CD1c-positive myeloid dendritic cell (primary cell): ENCODE measurements at regions not wholly inside any gene's neighbourhood (a gene's known extent, or its start where the extent isn't known, plus 50 kb on each side); places are given as distances from the start of the nearest gene placed in this dataset.

Experiments
- DNase-seq: peaks from one replicate; pipeline ENCODE4 v3.0.0-alpha.2; 2016; ENCODE audit errors: extremely low spot score

DNA sequence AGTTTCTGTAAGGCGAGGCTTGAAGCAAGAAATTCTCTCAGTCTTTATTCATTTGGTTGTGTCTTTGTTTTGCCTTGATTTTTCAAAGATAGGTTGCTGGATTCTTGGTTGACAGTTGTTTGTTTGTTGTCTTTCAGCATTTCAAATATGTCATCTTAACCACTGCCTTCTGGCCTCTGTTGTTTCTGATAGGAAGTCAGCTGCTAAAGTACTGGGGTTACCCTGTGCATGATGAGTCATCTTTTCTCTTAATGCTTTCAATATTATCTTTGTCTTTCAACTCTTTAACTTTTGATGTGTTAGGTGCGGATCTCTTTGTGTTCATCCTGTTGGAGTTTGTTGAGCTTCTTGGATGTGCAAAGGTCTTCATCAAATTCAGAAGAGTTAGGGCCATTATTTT, 1571.3 kb downstream of the MAT2B start:
- no peak for DNase-seq

DNA sequence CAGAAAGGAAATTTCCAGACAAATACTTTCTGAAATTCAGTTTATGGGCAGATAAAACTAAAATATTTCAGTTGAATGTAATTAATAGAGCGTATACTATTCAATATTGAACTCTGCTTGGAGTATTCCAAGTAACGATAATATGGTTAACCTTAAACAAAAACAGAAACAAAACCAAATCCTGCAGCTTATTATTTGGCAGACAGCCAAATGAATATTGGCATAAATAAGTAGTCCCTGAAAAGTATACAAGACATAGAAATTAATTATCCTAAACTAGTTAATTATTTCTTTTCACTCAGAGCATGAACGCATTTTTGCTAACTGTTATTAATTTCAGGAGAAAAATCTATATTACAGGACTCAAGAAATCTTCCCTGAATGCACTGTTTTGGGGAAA, 1574.0 kb downstream of the MAT2B start:
- no peak for DNase-seq

DNA sequence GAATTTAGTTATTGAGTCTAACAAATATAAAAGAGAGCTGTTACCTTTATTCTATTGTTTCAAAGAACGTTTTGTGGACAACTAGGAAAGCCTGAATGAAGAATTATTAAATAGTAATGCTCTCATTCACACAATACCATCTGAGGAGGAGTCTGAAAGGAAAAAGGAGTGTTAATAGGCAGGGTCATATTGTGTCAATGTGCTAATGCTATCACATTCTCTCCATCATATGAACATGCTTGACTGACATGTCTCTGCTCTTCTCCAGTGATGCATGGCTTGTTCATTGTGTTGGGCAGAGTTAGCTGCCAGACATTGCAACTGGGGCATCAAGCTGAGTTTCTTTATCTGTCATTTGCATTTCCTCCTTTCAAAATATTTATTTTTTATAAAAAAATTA, 1578.0 kb downstream of the MAT2B start:
- no peak for DNase-seq

DNA sequence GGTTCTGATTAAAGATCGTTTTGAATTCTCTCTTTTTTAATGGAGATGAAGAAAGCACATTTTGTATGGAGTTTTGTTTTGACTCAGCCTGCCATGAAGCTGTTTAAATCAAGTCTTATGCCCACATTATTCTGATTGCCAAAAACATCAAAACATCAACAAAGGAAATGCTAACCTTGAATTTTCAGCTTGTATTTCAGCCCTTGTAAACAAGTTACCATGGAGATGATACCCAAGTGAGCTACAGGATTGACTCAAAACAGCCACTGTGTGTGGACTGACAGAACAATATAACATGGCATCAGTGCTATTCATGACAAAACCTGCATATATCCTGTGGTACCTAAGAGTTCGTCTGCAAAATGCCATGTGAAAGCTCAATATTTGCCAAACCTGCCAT, 1581.0 kb downstream of the MAT2B start:
- DNase-seq, result no peak

DNA sequence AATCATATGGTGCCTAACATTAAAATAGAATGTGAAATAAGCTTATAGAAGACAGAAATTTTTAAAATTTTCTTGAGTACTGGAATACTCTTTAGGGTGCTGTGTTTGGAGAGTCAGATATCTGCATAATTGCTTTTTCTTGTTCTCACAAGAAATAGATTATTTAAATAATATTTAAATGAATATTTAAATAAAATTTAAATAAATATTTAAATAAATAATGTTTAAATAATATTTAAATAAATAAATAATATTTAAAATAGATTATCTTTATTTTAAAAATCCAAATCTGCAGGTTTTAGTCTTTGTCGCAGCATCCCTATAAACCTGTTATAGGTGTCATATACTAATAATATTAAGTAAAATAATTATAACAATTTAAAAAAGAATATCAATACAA, 1589.4 kb downstream of the MAT2B start:
- DNase-seq, result no peak

DNA sequence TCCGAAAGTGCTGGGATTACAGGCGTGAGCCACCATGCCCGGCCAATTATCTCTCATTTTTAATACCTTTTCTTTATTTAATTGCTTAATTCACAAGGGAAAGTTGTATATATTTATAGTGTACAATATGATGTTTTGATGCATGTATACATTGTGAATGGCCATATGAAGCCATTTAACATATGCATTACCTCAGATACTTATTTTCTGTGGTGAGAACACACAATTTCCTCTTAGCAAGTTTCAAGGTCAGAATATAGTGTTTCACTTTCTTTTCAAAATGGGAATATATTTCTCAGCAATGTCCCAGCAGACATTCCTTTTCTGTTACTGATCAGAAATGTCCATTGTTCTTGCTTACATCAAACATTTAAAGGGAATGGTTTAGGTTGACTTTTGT, 1596.3 kb downstream of the MAT2B start:
- DNase-seq, result no peak

DNA sequence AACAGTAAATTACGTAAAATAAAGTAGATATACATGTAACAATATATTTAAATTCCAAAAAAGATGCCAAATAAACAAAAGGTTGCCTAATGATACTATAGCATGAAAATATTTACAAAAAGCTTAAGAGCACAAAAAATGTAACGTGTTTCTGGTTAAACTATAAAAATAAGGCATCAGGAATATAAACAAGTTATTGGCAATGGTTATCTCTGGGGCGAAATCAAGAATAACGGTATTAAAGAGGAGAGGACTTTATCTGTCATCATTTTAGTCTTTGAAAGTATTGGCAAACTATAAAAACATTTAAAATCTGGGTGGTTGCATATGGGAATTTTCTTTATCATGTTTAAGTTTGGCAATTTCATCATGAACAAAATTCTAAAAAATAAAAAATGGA, 1599.2 kb downstream of the MAT2B start:
- DNase-seq, result no peak

DNA sequence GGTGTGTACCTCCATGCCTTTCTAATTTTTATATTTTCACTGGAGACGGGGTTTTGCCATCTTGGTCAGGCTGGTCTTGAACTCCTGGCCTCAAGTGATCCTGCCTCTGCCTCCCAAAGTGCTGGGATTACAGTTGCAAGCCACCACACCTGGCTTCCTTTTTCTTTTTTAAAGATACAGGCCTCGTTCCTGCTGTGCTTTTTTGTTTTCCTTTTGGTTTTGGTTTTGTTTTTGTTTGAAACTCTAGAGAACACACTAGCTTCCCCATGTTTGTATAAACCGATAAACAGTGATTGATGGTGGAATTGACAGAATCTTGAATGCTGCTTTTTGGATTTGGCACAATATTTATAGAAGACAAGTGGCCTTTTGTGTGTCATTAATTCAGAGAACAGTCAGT, 1603.4 kb downstream of the MAT2B start:
- DNase-seq, result no peak

DNA sequence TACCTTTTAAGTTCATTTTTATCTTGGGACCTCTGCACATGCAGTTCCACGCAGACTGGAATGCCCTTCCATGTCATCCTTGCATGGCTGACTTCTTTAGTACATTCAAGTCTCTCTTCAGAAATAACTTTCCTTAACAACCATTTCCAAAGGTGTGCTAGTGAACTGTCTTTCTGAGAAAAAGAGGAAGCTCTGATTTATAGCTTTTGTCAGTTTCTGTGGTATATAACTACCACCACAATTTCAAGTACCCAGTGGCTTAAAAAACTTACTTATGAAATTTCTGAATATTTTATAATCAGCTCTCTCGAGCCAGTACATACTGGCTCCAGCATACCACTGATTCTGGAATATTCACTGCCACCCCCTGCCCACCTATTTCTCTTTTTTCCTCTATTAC, 1613.8 kb downstream of the MAT2B start:
- no peak for DNase-seq

DNA sequence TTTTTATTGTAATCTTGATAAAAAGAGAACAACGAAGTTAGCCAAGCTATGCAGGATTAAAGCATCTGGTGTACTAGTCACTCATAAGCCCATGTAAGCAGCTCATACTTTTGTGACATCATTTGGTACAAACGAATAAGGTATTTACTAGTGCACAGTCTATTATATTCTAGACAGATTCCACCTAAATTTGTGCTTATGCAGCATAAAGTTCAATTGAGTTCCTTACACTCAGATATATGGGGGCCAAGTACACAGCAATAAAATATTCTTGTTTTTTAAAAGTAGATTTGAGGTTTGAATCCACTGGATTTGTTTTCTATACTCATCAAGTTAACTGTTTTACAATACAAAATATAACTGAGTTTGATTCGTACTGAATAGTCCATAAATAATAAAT, 1621.2 kb downstream of the MAT2B start:
- DNase-seq, result no peak

DNA sequence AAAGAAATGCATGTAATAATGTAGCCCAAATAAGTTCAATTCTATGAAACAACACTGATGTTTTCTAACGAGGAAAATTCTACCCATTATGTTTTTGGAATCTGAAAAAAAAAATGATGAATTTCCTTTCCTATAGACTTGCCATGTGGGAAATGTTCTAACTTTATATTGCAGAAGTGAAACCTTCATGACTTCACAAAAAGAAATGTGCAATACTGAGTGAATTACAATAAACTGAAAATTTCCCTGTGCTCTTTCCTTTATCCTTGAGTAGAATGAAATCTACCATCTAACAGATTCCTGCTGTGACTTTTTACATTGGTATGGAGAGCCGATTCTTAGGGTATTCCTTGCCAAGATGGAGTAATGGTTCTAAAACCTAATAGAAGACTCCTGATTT, 1622.5 kb downstream of the MAT2B start:
- peak; percentile 69 for DNase-seq

DNA sequence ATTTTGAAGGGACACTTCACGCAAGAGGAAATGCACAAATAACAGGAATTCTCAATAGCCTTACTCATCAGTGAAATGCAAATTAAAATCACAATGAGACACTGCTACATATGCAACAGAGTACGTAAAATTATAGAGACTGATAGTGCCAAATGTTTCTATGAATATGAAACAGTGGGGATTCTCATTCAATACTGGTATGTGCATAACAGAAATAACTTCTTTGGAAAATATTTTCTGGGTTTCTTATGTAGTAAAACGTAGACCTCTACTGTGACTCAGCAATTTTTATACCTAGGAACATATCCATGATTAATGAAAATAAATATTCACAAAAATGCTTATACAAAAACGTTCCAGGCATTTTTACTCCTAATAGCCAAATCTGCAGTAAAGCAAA, 1625.2 kb downstream of the MAT2B start:
- DNase-seq, result no peak

DNA sequence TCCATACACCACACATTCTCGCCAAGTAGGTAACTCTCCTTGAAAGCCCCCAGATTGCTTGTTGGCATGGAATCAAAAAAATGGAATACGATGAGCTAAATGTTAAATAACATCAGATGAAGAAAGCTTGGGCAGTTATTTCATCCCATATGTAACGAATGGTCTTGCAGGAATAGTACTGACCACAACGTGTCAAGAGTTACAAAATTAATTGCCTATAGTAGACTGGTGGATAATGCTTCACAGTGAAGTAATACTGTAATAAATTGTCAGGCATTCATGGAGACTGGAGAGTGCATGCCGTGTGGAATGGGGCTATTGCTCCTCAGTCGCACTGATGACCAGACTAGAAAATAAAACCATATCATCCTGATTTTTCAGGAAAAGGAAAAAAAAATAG, 1628.7 kb downstream of the MAT2B start:
- DNase-seq, result no peak

DNA sequence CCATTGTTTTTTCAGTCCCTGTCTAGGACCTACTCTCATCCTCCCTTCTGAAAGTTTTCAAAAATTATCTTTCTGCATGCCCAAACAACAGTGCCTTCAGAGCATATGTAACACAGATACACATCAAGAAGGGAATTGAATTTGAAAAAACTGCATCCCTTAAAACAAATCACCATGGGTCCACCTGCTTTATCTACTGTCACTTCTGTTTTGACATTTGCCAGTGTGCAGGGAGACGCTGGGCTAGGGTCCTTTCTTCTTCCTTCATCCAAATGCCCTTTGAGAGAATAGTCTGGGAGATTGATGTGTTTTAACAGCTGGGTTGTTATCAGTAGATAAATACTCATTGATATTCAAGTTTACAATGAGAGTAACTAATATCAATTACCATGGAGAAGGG, 1630.1 kb downstream of the MAT2B start:
- DNase-seq, result no peak

DNA sequence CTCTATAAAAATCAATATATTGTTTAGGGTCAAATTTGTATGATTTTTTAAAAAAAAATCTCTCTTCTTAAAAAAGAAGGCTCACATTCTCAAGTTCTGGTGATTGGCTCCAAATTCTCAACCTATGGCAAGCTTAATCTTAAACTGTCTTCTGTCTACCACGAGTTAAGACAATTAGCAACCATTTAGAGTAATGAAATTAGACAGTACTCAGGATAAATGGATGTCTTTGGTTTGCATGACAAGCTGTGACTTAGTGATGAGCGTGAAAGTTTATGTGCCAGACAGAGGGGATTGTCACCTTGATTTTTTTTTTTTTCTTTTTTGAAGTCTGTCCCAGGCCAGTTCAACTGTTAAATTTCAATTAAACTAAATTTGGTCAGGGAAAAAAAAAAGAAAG, 1632.3 kb downstream of the MAT2B start:
- DNase-seq, result no peak

DNA sequence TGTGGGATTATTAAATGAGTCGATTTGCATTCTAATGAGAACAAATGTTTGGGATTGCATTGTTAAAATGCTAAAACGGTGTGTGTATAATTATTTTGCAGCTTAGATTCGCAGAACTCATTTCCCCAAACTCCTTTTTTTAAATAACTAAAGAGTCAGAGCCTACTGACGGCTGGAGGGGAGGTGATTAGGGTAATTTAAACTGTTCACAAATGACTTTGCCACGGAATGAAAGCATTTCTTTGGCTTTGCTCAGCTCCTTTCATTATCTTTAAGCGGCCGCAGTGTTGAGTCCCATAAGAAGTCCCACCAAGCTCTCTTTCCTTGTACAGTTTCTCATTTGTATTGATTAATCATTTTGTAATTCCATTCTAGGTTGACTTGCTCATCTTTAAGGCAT, 1632.8 kb downstream of the MAT2B start:
- no peak for DNase-seq

DNA sequence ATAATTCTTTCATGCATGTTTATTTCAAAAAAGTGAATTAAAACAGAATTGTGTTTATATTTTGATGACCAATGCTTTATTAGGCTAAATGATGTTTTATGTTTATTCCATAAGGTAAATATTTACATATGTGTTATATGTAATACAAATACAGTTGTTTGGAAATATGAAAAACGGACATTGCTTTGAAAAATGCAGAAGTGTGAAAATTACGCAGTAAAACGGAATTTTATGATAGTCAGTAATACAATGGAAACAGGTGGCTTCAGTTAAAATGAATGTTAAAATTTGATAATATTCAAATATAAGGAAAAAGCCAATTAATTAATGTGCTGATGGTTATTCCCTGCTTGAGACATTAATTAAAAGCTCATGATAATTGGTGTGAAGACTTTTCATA, 1633.8 kb downstream of the MAT2B start:
- peak; percentile 65 for DNase-seq

DNA sequence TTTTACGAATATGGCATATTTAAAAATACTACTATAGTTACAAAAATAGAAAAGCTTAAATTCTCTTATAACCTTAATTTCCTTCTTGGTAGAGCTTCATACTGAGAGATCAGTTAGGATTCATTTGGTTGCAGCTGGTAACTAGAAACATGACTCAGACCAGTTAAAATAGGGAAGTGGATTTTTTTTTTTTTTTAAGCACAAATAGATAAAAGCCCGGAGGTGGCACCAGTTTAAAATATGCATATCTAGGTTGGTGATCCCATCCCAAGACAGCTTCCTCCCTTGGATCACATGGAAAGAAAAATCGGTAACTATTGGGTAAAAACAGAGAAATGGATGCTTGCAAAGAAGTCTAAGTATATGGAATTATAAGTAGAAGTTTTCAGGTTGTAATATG, 1634.3 kb downstream of the MAT2B start:
- peak; percentile 73 for DNase-seq

DNA sequence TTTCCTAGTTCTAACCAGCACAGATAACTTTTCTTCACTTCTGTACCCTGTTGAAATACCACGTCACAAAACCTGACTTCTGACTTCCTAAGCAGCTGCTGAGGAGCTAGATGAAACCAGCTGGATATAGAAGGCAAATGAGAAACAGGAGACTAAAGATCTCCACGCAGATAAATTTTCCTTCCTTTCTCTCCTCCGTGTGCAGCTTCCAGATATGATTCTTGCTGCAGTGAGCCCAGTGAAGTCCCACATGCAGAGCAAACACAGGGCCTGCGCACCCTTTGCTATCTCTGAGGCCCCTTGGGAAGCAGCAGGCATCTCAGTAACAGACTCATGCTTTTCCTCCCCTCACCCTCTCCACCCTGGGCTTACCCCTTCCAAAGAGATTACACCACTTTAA, 1638.3 kb downstream of the MAT2B start:
- DNase-seq, result no peak

DNA sequence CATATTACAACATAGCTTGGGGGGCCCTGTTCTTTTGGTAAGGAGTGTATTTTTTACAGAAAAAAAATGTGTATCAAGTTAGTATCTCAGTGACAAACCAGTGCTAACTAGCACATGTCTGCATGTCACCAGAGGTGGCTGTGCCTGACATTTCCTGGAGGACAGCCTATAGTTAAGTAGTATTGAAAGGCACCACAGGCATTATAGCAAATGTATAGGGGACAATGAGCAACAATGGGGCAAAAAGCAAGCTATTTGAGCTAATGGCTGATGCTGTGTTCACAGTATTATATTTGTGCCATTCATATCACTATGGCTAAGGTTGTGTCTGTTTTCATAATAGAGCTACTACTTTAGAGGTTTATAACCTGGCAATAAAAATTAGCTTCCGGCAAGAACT, 1644.0 kb downstream of the MAT2B start:
- DNase-seq, result no peak

DNA sequence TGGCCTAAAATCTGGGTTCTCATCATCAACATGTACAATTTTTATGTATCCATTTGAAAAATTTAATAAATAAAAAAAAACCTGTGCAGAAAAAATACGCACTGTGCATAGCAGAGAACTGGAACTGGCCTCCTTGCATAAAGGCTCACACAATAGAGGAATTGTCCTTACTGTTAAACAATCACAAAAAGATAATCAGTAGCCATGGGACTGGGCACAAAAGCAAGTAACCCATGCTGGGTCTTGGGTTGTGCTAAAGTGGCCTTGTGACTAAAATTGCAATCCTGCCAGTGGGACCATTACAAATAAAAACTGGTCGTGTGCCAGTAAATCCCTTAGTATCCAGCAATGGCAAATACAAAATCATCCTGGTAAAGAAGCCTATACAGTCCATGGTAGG, 1646.6 kb downstream of the MAT2B start:
- no peak for DNase-seq

DNA sequence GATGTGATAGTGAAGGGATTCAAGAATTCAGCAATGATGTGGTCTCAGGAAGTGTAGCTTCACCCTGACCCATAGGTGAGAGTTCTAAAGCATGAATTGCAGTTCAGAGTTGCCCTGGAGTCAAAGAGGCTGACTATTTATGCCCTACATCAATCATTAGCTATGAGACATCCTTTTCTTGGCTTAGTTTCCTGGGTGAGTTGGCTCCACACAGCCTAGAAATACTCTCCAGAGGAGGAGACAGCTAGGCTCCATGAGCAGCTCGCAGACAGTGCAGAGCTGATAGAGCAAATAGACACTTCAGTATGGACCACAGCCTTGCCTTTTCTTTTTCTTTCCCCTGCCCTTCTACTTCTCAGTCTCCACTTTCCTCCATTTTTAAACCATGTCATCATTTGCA, 1651.8 kb downstream of the MAT2B start:
- DNase-seq, result no peak

DNA sequence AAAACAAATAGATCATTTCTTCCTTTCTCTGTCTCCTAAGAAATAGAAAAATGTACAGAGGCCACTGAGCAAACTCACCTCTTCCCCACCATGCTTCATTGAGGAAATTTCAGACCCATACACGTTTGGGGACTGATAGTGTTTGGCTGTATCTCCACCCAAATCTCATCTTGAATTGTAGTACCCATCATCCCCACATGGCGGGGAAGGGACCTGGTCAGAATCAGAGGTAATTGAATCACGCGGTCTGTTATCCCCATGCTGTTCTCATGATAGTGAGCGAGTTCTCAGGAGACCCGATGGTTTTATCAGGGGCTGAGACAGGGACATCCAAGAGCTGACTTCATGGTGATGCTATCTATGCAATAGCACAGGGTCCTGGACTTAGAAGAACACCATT, 1655.8 kb downstream of the MAT2B start:
- no peak for DNase-seq

DNA sequence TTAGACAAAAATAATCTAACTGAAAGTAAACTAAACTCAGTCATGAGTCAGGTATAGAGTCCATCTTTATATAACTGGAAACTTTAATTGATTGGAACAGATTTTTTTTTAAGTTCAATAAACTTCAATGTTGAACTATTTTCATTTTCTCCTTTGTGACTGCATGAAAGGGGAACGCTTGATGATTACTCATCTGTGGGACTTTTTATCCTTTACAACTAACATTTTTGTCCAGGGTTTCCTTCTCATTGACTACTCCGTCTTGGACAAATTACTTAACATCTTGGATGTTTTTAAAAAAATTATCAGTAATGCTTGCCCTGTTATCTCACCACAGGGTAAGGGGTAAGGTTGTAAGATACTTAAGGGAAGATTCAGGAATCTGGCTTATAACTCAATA, 1658.4 kb downstream of the MAT2B start:
- no peak for DNase-seq

DNA sequence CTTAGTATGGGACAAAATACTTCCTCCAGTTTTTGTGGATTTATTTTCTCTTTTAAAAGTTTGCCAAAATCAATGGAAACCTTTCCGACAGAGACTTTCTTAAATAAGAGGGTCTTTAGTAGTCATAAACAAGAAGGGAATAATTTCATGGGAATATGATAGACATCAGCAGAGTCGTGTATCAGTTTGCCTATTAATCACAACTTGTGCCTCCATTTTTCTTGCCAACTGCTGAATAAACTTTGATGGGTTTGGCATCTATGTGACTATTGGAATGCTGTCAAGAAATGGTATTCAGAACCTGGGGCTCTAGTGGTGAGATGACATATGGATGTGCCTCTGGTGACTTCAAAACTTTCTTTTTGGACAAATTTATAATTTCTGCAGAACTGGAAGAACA, 1668.2 kb downstream of the MAT2B start:
- no peak for DNase-seq
